ENCODE measurements at regions not wholly inside any gene's neighbourhood (a gene's known extent, or its start where the extent isn't known, plus 50 kb on each side); places are given as distances from the start of the nearest gene placed in this dataset.

- no peak for TF ChIP-seq TEAD4 (CRISPR knock-in tag; IDR thresholded peaks at IDR 0.05)
- TF ChIP-seq CREB1 (CRISPR knock-in tag; IDR thresholded peaks at IDR 0.05), result no peak
- no peak for TF ChIP-seq OVOL2 (CRISPR knock-in tag; IDR thresholded peaks at IDR 0.05; ENCODE audit: borderline replicate concordance)
- no peak for TF ChIP-seq JAZF1 (CRISPR knock-in tag; IDR thresholded peaks at IDR 0.05)
- no peak for TF ChIP-seq SP1 (CRISPR knock-in tag; conservative IDR thresholded peaks at IDR 0.05)
Measured at GRCh38 chr17:79167486-79167885, 92.9 kb downstream of the ENGASE start (continued).

GRCh38 chr17:79165756-79166473 lies 91.3 kb downstream of the ENGASE start:
- no peak for ATAC-seq
- H3K36me3 Mint-ChIP-seq, result no peaks in the 10 kb centered on the region
- TF ChIP-seq ZNF281 (CRISPR knock-in tag; IDR thresholded peaks at IDR 0.05), result no peak
- TF ChIP-seq TP53 (CRISPR knock-in tag; IDR thresholded peaks at IDR 0.05), result no peak
- TF ChIP-seq FOXK1 (CRISPR knock-in tag; IDR thresholded peaks at IDR 0.05), result no peak
- no peak for TF ChIP-seq ZNF317 (CRISPR knock-in tag; IDR thresholded peaks at IDR 0.05; ENCODE audit: borderline replicate concordance, low read depth)
- TF ChIP-seq, protein P1, sequence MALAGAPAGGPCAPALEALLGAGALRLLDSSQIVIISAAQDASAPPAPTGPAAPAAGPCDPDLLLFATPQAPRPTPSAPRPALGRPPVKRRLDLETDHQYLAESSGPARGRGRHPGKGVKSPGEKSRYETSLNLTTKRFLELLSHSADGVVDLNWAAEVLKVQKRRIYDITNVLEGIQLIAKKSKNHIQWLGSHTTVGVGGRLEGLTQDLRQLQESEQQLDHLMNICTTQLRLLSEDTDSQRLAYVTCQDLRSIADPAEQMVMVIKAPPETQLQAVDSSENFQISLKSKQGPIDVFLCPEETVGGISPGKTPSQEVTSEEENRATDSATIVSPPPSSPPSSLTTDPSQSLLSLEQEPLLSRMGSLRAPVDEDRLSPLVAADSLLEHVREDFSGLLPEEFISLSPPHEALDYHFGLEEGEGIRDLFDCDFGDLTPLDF (CRISPR knock-in tag; IDR thresholded peaks at IDR 0.05), result no peak
- TF ChIP-seq MAX (CRISPR knock-in tag; IDR thresholded peaks at IDR 0.05), result no peak
- TF ChIP-seq KAT7 (CRISPR knock-in tag; IDR thresholded peaks at IDR 0.05; ENCODE audit: borderline replicate concordance), result no peak
- no peak for TF ChIP-seq PRDM15 (CRISPR knock-in tag; IDR thresholded peaks at IDR 0.05)
- TF ChIP-seq, protein P2, sequence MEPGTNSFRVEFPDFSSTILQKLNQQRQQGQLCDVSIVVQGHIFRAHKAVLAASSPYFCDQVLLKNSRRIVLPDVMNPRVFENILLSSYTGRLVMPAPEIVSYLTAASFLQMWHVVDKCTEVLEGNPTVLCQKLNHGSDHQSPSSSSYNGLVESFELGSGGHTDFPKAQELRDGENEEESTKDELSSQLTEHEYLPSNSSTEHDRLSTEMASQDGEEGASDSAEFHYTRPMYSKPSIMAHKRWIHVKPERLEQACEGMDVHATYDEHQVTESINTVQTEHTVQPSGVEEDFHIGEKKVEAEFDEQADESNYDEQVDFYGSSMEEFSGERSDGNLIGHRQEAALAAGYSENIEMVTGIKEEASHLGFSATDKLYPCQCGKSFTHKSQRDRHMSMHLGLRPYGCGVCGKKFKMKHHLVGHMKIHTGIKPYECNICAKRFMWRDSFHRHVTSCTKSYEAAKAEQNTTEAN (CRISPR knock-in tag; IDR thresholded peaks at IDR 0.05), result no peak
- TF ChIP-seq SOX15 (CRISPR knock-in tag; IDR thresholded peaks at IDR 0.05), result no peak
- TF ChIP-seq OVOL2 (CRISPR knock-in tag; IDR thresholded peaks at IDR 0.05; ENCODE audit: borderline replicate concordance), result no peak
- no peak for TF ChIP-seq NFATC4 (CRISPR knock-in tag; IDR thresholded peaks at IDR 0.05)
- TF ChIP-seq, protein P3, sequence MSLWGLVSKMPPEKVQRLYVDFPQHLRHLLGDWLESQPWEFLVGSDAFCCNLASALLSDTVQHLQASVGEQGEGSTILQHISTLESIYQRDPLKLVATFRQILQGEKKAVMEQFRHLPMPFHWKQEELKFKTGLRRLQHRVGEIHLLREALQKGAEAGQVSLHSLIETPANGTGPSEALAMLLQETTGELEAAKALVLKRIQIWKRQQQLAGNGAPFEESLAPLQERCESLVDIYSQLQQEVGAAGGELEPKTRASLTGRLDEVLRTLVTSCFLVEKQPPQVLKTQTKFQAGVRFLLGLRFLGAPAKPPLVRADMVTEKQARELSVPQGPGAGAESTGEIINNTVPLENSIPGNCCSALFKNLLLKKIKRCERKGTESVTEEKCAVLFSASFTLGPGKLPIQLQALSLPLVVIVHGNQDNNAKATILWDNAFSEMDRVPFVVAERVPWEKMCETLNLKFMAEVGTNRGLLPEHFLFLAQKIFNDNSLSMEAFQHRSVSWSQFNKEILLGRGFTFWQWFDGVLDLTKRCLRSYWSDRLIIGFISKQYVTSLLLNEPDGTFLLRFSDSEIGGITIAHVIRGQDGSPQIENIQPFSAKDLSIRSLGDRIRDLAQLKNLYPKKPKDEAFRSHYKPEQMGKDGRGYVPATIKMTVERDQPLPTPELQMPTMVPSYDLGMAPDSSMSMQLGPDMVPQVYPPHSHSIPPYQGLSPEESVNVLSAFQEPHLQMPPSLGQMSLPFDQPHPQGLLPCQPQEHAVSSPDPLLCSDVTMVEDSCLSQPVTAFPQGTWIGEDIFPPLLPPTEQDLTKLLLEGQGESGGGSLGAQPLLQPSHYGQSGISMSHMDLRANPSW (CRISPR knock-in tag; conservative IDR thresholded peaks at IDR 0.05; ENCODE audit: low read depth), result no peak
- TF ChIP-seq ZNF232 (CRISPR knock-in tag; IDR thresholded peaks at IDR 0.05), result no peak
- no peak for TF ChIP-seq FOXP1 (CRISPR knock-in tag; IDR thresholded peaks at IDR 0.05; ENCODE audit: borderline replicate concordance)
- no peak for TF ChIP-seq ZNF121 (CRISPR knock-in tag; IDR thresholded peaks at IDR 0.05)
- TF ChIP-seq JAZF1 (CRISPR knock-in tag; IDR thresholded peaks at IDR 0.05), result no peak
- H3K4me1 Mint-ChIP-seq, result peaks cover 3% of the 10 kb centered on the region; the same call in 1 of the 2 replicates
- H3K27me3 Mint-ChIP-seq (ENCODE audit: low read depth), result no peaks in the 10 kb centered on the region
- POLR2A ChIA-PET, result interaction anchor here (0.6 kb wide), 1 partner anchor 63 kb away, joined by 3 read pairs; no protein-coding TSS in a partner anchor
- DNase-seq (ENCODE audit: low spot score), result no peak
- no peak overlapping the region for H3K4me3 Mint-ChIP-seq
- H3K27ac Mint-ChIP-seq, result no peak overlapping the region
- no peaks in the 10 kb centered on the region for H3K9me3 Mint-ChIP-seq
- CTCF ChIA-PET, result interaction anchor here (0.7 to 1.6 kb wide), 2 partner anchors 226 to 227 kb away, joined by 3 read pairs; no protein-coding TSS in a partner anchor

Measured in WTC11 (cell line).